GM12878 (cell line): ENCODE measurements at regions not wholly inside any gene's neighbourhood (a gene's known extent, or its start where the extent isn't known, plus 50 kb on each side); places are given as distances from the start of the nearest gene placed in this dataset.

Source experiments
- CBX3 ChIP-seq: fragments of 200-600 bp; sonication (generic); IDR thresholded peaks from 2 replicates; pipeline ENCODE4 v1.6.1; 2016; ENCODE audit warnings: low read depth, borderline replicate concordance
- CHD4 ChIP-seq: fragments of 200-600 bp; sonication (generic); IDR thresholded peaks from 2 replicates; pipeline ENCODE4 v1.6.1; 2016; ENCODE audit warnings: mild to moderate bottlenecking
- CREM ChIP-seq: IDR thresholded peaks from 2 replicates; pipeline ENCODE4 v1.6.1; 2014; ENCODE audit warnings: antibody characterized with exemption, low read depth
- DPF2 ChIP-seq: fragments of 450-650 bp; IDR thresholded peaks from 2 replicates; pipeline ENCODE4 v1.6.1; 2017; ENCODE audit warnings: mild to moderate bottlenecking
- FOS ChIP-seq: IDR thresholded peaks from 3 replicates; pipeline ENCODE4 v1.6.1; 2011; ENCODE audit warnings: borderline replicate concordance; ENCODE audit not compliant: insufficient read length; ENCODE audit errors: extremely low read depth
- GABPA ChIP-seq: IDR thresholded peaks from 2 replicates; pipeline ENCODE4 v1.6.1; 2014; ENCODE audit warnings: antibody characterized with exemption, low read depth, mild to moderate bottlenecking, inconsistent platforms
- HDGF ChIP-seq: fragments of 450-650 bp; IDR thresholded peaks from 2 replicates; pipeline ENCODE4 v1.6.1; 2016; ENCODE audit warnings: antibody characterized with exemption
- IKZF1 ChIP-seq: fragments of 450-650 bp; conservative IDR thresholded peaks from 2 replicates; pipeline ENCODE4 v1.6.1; 2017; ENCODE audit warnings: antibody characterized with exemption, mild to moderate bottlenecking
- IKZF2 ChIP-seq, 2 experiments: fragments of 450-650 bp; IDR thresholded peaks; 2 replicates each; pipeline ENCODE4 v1.6.1; 2017; ENCODE audit warnings: mild to moderate bottlenecking in 2 of 2, moderate library complexity in 2 of 2
- NBN ChIP-seq: fragments of 450-650 bp; IDR thresholded peaks from 2 replicates; pipeline ENCODE4 v1.6.1; 2016
- NFXL1 ChIP-seq: fragments of 450-650 bp; IDR thresholded peaks from 2 replicates; pipeline ENCODE4 v1.6.1; 2017; ENCODE audit warnings: antibody characterized with exemption, mild to moderate bottlenecking, borderline replicate concordance
- NRF1 ChIP-seq: conservative IDR thresholded peaks from 2 replicates; pipeline ENCODE4 v1.6.1; 2011; ENCODE audit warnings: mild to moderate bottlenecking, low read depth, low read length, improper control_type of control experiment
- PAX5 ChIP-seq: IDR thresholded peaks from 2 replicates; pipeline ENCODE4 v1.6.1; 2011; ENCODE audit warnings: low read depth, low read length, borderline replicate concordance
- POLR2AphosphoS5 ChIP-seq: IDR thresholded peaks from 2 replicates; pipeline ENCODE4 v1.6.1; 2011; ENCODE audit warnings: mild to moderate bottlenecking, low read length, inconsistent platforms
- RB1 ChIP-seq: fragments of 450-650 bp; formaldehyde crosslinking; IDR thresholded peaks from 2 replicates; pipeline ENCODE4 v1.6.1; 2017; ENCODE audit warnings: mild to moderate bottlenecking, borderline replicate concordance
- RBBP5 ChIP-seq: fragments of 200-600 bp; sonication (generic); conservative IDR thresholded peaks from 2 replicates; pipeline ENCODE4 v1.6.1; 2016
- SIX5 ChIP-seq: IDR thresholded peaks from 2 replicates; pipeline ENCODE4 v1.6.1; 2011; ENCODE audit warnings: mild to moderate bottlenecking, low read depth, low read length, moderate library complexity; ENCODE audit not compliant: severe bottlenecking
- SMAD1 ChIP-seq: fragments of 450-650 bp; IDR thresholded peaks from 2 replicates; pipeline ENCODE4 v1.6.1; 2018; ENCODE audit warnings: mild to moderate bottlenecking, low read depth; ENCODE audit not compliant: partially characterized antibody
- STAT3 ChIP-seq: IDR thresholded peaks from 2 replicates; pipeline ENCODE4 v1.6.1; 2011; ENCODE audit warnings: low read depth, low read length, improper control_type of control experiment
- YY1 ChIP-seq: IDR thresholded peaks from 2 replicates; pipeline ENCODE4 v1.6.1; 2011; ENCODE audit warnings: low read depth, mild to moderate bottlenecking, low read length
- ZNF274 ChIP-seq: IDR thresholded peaks from one replicate; pipeline ENCODE4 v1.8.0; 2011; ENCODE audit not compliant: insufficient read length, insufficient read depth
- ZZZ3 ChIP-seq: IDR thresholded peaks from 2 replicates; pipeline ENCODE4 v1.6.1; 2011; ENCODE audit warnings: low read depth; ENCODE audit not compliant: control insufficient read depth, insufficient read length
- TF ChIP-seq, protein P1 (sequence below): fragments of 450-650 bp; IDR thresholded peaks from 2 replicates; pipeline ENCODE4 v1.6.1; 2016; ENCODE audit warnings: mild to moderate bottlenecking
- TF ChIP-seq, protein P2 (sequence below): IDR thresholded peaks from 2 replicates; pipeline ENCODE4 v1.6.1; 2011; ENCODE audit warnings: borderline replicate concordance, low read depth, mild to moderate bottlenecking, moderate library complexity, mixed read lengths, low read length; ENCODE audit not compliant: insufficient read depth; ENCODE audit errors: extremely low read length
- TF ChIP-seq, protein P3 (sequence below): IDR thresholded peaks from 2 replicates; pipeline ENCODE4 v1.6.1; 2012; ENCODE audit warnings: mild to moderate bottlenecking, low read depth, low read length
- TF ChIP-seq, protein P4 (sequence below): fragments of 450-650 bp; IDR thresholded peaks from 2 replicates; pipeline ENCODE4 v1.6.1; 2017; ENCODE audit warnings: mild to moderate bottlenecking, low read depth, inconsistent platforms; ENCODE audit not compliant: poor library complexity, severe bottlenecking

GRCh38 chr1:235006132-235006721 lies 122.4 kb downstream of the TOMM20 start (continued):
- TF ChIP-seq, protein P1, sequence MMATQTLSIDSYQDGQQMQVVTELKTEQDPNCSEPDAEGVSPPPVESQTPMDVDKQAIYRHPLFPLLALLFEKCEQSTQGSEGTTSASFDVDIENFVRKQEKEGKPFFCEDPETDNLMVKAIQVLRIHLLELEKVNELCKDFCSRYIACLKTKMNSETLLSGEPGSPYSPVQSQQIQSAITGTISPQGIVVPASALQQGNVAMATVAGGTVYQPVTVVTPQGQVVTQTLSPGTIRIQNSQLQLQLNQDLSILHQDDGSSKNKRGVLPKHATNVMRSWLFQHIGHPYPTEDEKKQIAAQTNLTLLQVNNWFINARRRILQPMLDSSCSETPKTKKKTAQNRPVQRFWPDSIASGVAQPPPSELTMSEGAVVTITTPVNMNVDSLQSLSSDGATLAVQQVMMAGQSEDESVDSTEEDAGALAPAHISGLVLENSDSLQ, result no peak; the same call in 1 of the 2 replicates
- no peak for TF ChIP-seq PAX5
- no peak for TF ChIP-seq RB1
- no peak for TF ChIP-seq SIX5
- no peak for TF ChIP-seq POLR2AphosphoS5
- TF ChIP-seq STAT3, result no peak
- no peak for TF ChIP-seq GABPA
- TF ChIP-seq HDGF, result peak; percentile 34; the same call in 1 of the 2 replicates
- TF ChIP-seq CBX3, result no peak
- TF ChIP-seq, protein P2, sequence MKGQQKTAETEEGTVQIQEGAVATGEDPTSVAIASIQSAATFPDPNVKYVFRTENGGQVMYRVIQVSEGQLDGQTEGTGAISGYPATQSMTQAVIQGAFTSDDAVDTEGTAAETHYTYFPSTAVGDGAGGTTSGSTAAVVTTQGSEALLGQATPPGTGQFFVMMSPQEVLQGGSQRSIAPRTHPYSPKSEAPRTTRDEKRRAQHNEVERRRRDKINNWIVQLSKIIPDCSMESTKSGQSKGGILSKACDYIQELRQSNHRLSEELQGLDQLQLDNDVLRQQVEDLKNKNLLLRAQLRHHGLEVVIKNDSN, result no peak
- TF ChIP-seq, protein P3, sequence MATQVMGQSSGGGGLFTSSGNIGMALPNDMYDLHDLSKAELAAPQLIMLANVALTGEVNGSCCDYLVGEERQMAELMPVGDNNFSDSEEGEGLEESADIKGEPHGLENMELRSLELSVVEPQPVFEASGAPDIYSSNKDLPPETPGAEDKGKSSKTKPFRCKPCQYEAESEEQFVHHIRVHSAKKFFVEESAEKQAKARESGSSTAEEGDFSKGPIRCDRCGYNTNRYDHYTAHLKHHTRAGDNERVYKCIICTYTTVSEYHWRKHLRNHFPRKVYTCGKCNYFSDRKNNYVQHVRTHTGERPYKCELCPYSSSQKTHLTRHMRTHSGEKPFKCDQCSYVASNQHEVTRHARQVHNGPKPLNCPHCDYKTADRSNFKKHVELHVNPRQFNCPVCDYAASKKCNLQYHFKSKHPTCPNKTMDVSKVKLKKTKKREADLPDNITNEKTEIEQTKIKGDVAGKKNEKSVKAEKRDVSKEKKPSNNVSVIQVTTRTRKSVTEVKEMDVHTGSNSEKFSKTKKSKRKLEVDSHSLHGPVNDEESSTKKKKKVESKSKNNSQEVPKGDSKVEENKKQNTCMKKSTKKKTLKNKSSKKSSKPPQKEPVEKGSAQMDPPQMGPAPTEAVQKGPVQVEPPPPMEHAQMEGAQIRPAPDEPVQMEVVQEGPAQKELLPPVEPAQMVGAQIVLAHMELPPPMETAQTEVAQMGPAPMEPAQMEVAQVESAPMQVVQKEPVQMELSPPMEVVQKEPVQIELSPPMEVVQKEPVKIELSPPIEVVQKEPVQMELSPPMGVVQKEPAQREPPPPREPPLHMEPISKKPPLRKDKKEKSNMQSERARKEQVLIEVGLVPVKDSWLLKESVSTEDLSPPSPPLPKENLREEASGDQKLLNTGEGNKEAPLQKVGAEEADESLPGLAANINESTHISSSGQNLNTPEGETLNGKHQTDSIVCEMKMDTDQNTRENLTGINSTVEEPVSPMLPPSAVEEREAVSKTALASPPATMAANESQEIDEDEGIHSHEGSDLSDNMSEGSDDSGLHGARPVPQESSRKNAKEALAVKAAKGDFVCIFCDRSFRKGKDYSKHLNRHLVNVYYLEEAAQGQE, result no peak
- TF ChIP-seq, protein P4, sequence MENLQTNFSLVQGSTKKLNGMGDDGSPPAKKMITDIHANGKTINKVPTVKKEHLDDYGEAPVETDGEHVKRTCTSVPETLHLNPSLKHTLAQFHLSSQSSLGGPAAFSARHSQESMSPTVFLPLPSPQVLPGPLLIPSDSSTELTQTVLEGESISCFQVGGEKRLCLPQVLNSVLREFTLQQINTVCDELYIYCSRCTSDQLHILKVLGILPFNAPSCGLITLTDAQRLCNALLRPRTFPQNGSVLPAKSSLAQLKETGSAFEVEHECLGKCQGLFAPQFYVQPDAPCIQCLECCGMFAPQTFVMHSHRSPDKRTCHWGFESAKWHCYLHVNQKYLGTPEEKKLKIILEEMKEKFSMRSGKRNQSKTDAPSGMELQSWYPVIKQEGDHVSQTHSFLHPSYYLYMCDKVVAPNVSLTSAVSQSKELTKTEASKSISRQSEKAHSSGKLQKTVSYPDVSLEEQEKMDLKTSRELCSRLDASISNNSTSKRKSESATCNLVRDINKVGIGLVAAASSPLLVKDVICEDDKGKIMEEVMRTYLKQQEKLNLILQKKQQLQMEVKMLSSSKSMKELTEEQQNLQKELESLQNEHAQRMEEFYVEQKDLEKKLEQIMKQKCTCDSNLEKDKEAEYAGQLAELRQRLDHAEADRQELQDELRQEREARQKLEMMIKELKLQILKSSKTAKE, result no peak
- peak; percentile 75 to 76 for TF ChIP-seq IKZF2 (IDR thresholded peaks at IDR 0.05)
- TF ChIP-seq FOS, result no peak
- no peak for TF ChIP-seq NFXL1
- TF ChIP-seq NBN, result peak; percentile 71; the same call in 1 of the 2 replicates
- TF ChIP-seq IKZF1, result no peak; the same call in 1 of the 2 replicates
- no peak for TF ChIP-seq ZNF274
- TF ChIP-seq ZZZ3, result no peak
- TF ChIP-seq CHD4, result no peak
- peak; percentile 6; the same call in 1 of the 2 replicates for TF ChIP-seq CREM
- 0 out of 2 replicates have a peak, but pooled peaks have one; percentile 31 for TF ChIP-seq DPF2
- no peak for TF ChIP-seq YY1
- no peak for TF ChIP-seq NRF1
- no peak for TF ChIP-seq SMAD1
- TF ChIP-seq RBBP5, result no peak
